GM23338 (cell line): ENCODE measurements at regions not wholly inside any gene's neighbourhood (a gene's known extent, or its start where the extent isn't known, plus 50 kb on each side); places are given as distances from the start of the nearest gene placed in this dataset.

Experiments used
- ATAC-seq: fragments of 200-7000 bp; cut with Tn5 transposase; 3 replicates; pipeline ENCODE4 v1.9.1; 2020
- DNase-seq: peaks from one replicate; pipeline ENCODE4 v3.0.0-alpha.2; 2015; ENCODE audit warnings: low spot score
- H2AFZ ChIP-seq: fragments of 200-600 bp; sonication (generic); 2 replicates; pipeline ENCODE4 v1.8.0; 2016; ENCODE audit warnings: antibody characterized with exemption, mild to moderate bottlenecking, moderate library complexity
- H3F3A ChIP-seq: fragments of 200-600 bp; sonication (generic); replicated peaks from 2 replicates; pipeline ENCODE4 v1.8.0; 2017; ENCODE audit warnings: antibody characterized with exemption, mixed run types, low read depth
- H3K27ac ChIP-seq: fragments of 200-600 bp; sonication (generic); 2 replicates; pipeline ENCODE4 v1.6.1; 2016; ENCODE audit warnings: low read depth
- H3K27me3 ChIP-seq: fragments of 200-600 bp; sonication (generic); 2 replicates; pipeline ENCODE4 v1.8.0; 2016; ENCODE audit warnings: mild to moderate bottlenecking, mixed run types, moderate library complexity; ENCODE audit not compliant: insufficient read depth
- H3K36me3 ChIP-seq: fragments of 200-600 bp; sonication (generic); 2 replicates; pipeline ENCODE4 v1.8.0; 2016; ENCODE audit warnings: mild to moderate bottlenecking; ENCODE audit not compliant: insufficient read depth
- H3K4me1 ChIP-seq: fragments of 200-600 bp; sonication (generic); 2 replicates; pipeline ENCODE4 v1.8.0; 2016; ENCODE audit warnings: mild to moderate bottlenecking, moderate library complexity; ENCODE audit not compliant: insufficient read depth
- H3K4me2 ChIP-seq: fragments of 200-600 bp; sonication (generic); 2 replicates; pipeline ENCODE4 v1.7.1; 2017; ENCODE audit warnings: mixed run types
- H3K4me3 ChIP-seq: fragments of 200-600 bp; sonication (generic); 2 replicates; pipeline ENCODE4 v1.6.1; 2016; ENCODE audit warnings: mixed run types
- H3K79me2 ChIP-seq: fragments of 200-600 bp; sonication (generic); replicated peaks from 2 replicates; pipeline ENCODE4 v1.8.0; 2017; ENCODE audit warnings: mild to moderate bottlenecking; ENCODE audit not compliant: insufficient read depth
- H3K9me2 ChIP-seq: fragments of 200-600 bp; sonication (generic); 2 replicates; pipeline ENCODE4 v1.8.0; 2017; ENCODE audit not compliant: insufficient read depth
- H4K20me1 ChIP-seq: fragments of 200-600 bp; sonication (generic); replicated peaks from 2 replicates; pipeline ENCODE4 v1.8.0; 2017; ENCODE audit warnings: mild to moderate bottlenecking; ENCODE audit not compliant: insufficient read depth
- H3K27ac Mint-ChIP-seq: 2 replicates; pipeline ENCODE4 v1.8.0; 2020; ENCODE audit warnings: inconsistent platforms, mild to moderate bottlenecking, moderate library complexity, mixed read lengths
- H3K27me3 Mint-ChIP-seq: 3 replicates; pipeline ENCODE4 v1.8.0; 2022; ENCODE audit warnings: low read depth, mild to moderate bottlenecking, moderate library complexity, mixed read lengths, inconsistent platforms; ENCODE audit not compliant: insufficient read depth, poor library complexity
- H3K36me3 Mint-ChIP-seq: 3 replicates; pipeline ENCODE4 v1.8.0; 2021; ENCODE audit warnings: low read depth, mild to moderate bottlenecking, inconsistent platforms, moderate library complexity, mixed read lengths
- H3K4me1 Mint-ChIP-seq: 3 replicates; pipeline ENCODE4 v1.8.0; 2020; ENCODE audit warnings: mild to moderate bottlenecking, inconsistent platforms, mixed read lengths
- H3K4me3 Mint-ChIP-seq: 3 replicates; pipeline ENCODE4 v1.8.0; 2021; ENCODE audit warnings: moderate library complexity, mild to moderate bottlenecking, inconsistent platforms, mixed read lengths
- H3K9me3 Mint-ChIP-seq: 3 replicates; pipeline ENCODE4 v1.8.0; 2020; ENCODE audit warnings: moderate library complexity, mild to moderate bottlenecking, inconsistent platforms, mixed read lengths
- CREB1 ChIP-seq: fragments of 250-450 bp; sonication (Bioruptor Pico); IDR thresholded peaks from 2 replicates; pipeline ENCODE4 v1.5.0; 2020; ENCODE audit warnings: low read depth, mild to moderate bottlenecking, moderate library complexity
- EZH2 ChIP-seq: fragments of 200-600 bp; sonication (generic); IDR thresholded peaks from one replicate; pipeline ENCODE4 v1.8.0; 2017; ENCODE audit warnings: antibody characterized with exemption, mild to moderate bottlenecking, low read depth; ENCODE audit not compliant: unreplicated experiment
- EZH2phosphoT487 ChIP-seq: fragments of 200-600 bp; sonication (generic); IDR thresholded peaks from one replicate; pipeline ENCODE4 v1.8.1; 2018; ENCODE audit warnings: antibody characterized with exemption; ENCODE audit not compliant: unreplicated experiment
- JUNB ChIP-seq: IDR thresholded peaks from one replicate; pipeline ENCODE4 v1.6.1; 2016; ENCODE audit warnings: antibody characterized with exemption; ENCODE audit not compliant: unreplicated experiment
- NANOG ChIP-seq: IDR thresholded peaks from 2 replicates; pipeline ENCODE4 v1.6.1; 2016; ENCODE audit warnings: antibody characterized with exemption, borderline replicate concordance
- POLR2AphosphoS5 ChIP-seq: IDR thresholded peaks from 2 replicates; pipeline ENCODE4 v1.6.1; 2016; ENCODE audit warnings: antibody characterized with exemption, low read depth
- STAT1 ChIP-seq: IDR thresholded peaks from one replicate; pipeline ENCODE4 v1.6.1; 2016; ENCODE audit warnings: antibody characterized with exemption; ENCODE audit not compliant: unreplicated experiment
- ZNF114 ChIP-seq: fragments of 250-450 bp; sonication (Bioruptor Pico); IDR thresholded peaks from 2 replicates; pipeline ENCODE4 v1.5.0; 2020; ENCODE audit warnings: mild to moderate bottlenecking, moderate library complexity
- ZNF331 ChIP-seq: fragments of 250-450 bp; sonication (Bioruptor Pico); IDR thresholded peaks from 2 replicates; pipeline ENCODE4 v1.5.0; 2020; ENCODE audit warnings: low read depth, mild to moderate bottlenecking, moderate library complexity
- TF ChIP-seq, protein P1 (sequence below), 2 experiments: fragments of 200-600 bp in 1 of 2; sonication (generic) in 1 of 2; conservative IDR thresholded peaks; 2 replicates each; pipeline versions ENCODE4 v1.5.1 to v1.6.1; 2016 to 2017; ENCODE audit warnings: antibody characterized with exemption in 2 of 2, low read depth in 2 of 2, mild to moderate bottlenecking in 2 of 2, moderate library complexity in 1 of 2
- TF ChIP-seq, protein P2 (sequence below): fragments of 250-450 bp; sonication (Bioruptor Pico); IDR thresholded peaks from 2 replicates; pipeline ENCODE4 v1.5.0; 2020; ENCODE audit warnings: mild to moderate bottlenecking, moderate library complexity

DNA sequence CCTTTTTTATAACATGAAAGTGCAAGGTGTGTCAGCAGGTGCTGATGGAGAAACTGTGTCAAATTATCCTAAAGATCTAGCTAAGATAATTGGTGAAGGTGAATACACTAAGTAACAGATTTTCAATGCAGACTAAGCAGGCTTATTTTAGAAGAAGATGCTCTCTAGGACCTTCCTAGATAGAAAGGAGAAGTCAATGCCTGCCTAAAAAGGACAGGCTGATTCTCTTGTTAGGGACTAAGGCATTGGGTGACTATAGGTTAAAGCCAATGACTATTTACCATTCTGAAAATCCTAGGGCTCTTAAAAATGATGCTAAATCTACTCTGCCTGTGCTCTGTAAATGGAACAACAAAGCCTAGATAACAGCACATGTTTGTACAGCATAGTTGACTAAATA lies 1682.4 kb downstream of the MAT2B start:
- Histone ChIP-seq H3K4me3 (no peak overlapping the region), H3K9me2 (no peaks in the 10 kb centered on the region), H3K4me2 (no peak overlapping the region), H2AFZ (no peak overlapping the region), H3K4me1 (no peaks in the 10 kb centered on the region), H4K20me1 (no peaks in the 10 kb centered on the region), H3K79me2 (no peaks in the 10 kb centered on the region), H3K27me3 (no peaks in the 10 kb centered on the region), H3K27ac (no peak overlapping the region), H3F3A (no peaks in the 10 kb centered on the region), H3K36me3 (no peaks in the 10 kb centered on the region)
- TF ChIP-seq CREB1 (CRISPR knock-in tag) (no peak), EZH2 (no peak), JUNB (no peak), POLR2AphosphoS5 (no peak)
- TF ChIP-seq, protein P1, sequence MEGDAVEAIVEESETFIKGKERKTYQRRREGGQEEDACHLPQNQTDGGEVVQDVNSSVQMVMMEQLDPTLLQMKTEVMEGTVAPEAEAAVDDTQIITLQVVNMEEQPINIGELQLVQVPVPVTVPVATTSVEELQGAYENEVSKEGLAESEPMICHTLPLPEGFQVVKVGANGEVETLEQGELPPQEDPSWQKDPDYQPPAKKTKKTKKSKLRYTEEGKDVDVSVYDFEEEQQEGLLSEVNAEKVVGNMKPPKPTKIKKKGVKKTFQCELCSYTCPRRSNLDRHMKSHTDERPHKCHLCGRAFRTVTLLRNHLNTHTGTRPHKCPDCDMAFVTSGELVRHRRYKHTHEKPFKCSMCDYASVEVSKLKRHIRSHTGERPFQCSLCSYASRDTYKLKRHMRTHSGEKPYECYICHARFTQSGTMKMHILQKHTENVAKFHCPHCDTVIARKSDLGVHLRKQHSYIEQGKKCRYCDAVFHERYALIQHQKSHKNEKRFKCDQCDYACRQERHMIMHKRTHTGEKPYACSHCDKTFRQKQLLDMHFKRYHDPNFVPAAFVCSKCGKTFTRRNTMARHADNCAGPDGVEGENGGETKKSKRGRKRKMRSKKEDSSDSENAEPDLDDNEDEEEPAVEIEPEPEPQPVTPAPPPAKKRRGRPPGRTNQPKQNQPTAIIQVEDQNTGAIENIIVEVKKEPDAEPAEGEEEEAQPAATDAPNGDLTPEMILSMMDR (conservative IDR thresholded peaks at IDR 0.05; ENCODE audit: low read depth in 2 of 2) = no peak
- Mint-ChIP-seq H3K4me1 (peaks cover 6% of the 10 kb centered on the region; the same call in 2 of the 3 replicates), H3K9me3 (peaks cover 17% of the 10 kb centered on the region), H3K27me3 (peaks cover 4% of the 10 kb centered on the region), H3K36me3 (peaks cover 10% of the 10 kb centered on the region; the same call in 2 of the 3 replicates), H3K4me3 (no peak overlapping the region), H3K27ac (no peak overlapping the region)
- ATAC-seq (no peak), DNase-seq (no peak)

DNA sequence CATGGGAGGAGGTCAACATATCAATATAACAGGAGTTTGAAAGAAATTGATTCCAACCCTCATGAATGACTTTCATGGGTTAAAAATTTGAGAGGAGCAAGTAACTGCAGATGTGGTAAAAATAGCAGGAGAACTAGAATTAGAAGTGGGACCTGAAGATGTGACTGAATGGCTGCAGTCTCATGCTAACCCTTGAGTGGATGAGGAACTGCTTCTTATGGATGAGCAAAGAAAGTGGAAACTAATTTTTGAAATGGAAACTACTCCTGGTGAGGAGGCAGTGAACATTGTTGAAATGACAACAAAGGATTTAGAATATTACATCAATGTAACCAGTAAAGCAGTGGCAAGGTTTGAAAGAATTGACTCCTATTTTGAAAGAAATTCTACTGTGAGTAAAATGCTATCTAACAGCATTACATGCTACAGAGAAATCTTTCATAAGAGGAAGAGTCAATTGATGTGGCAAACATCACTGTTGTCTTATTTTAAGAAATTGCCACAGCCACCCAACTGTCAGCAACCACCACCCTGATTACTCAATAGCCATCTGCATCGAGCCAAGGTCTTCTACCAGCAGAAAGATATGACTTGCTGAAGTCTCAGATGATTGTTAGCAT lies 1683.2 kb downstream of the MAT2B start:
- Mint-ChIP-seq H3K27me3 (peaks cover 4% of the 10 kb centered on the region), H3K27ac (no peak overlapping the region), H3K4me3 (no peak overlapping the region), H3K36me3 (peaks cover 10% of the 10 kb centered on the region; the same call in 2 of the 3 replicates), H3K9me3 (peaks cover 15% of the 10 kb centered on the region), H3K4me1 (peaks cover 6% of the 10 kb centered on the region; the same call in 2 of the 3 replicates)
- Histone ChIP-seq H3K36me3 (no peaks in the 10 kb centered on the region), H3K27ac (no peak overlapping the region), H3K4me2 (no peak overlapping the region), H3K4me3 (no peak overlapping the region), H2AFZ (no peak overlapping the region), H3K27me3 (no peaks in the 10 kb centered on the region), H3K4me1 (no peaks in the 10 kb centered on the region), H3K79me2 (no peaks in the 10 kb centered on the region), H4K20me1 (no peaks in the 10 kb centered on the region), H3K9me2 (no peaks in the 10 kb centered on the region), H3F3A (no peaks in the 10 kb centered on the region)
- ATAC-seq (no peak), DNase-seq (no peak)
- no peak for TF ChIP-seq ZNF114 (CRISPR knock-in tag)
- TF ChIP-seq CREB1 (CRISPR knock-in tag) = no peak
- TF ChIP-seq EZH2 = no peak
- TF ChIP-seq, protein P1 (conservative IDR thresholded peaks at IDR 0.05; ENCODE audit: low read depth in 2 of 2) = no peak
- no peak for TF ChIP-seq ZNF331 (CRISPR knock-in tag)
- TF ChIP-seq, protein P2, sequence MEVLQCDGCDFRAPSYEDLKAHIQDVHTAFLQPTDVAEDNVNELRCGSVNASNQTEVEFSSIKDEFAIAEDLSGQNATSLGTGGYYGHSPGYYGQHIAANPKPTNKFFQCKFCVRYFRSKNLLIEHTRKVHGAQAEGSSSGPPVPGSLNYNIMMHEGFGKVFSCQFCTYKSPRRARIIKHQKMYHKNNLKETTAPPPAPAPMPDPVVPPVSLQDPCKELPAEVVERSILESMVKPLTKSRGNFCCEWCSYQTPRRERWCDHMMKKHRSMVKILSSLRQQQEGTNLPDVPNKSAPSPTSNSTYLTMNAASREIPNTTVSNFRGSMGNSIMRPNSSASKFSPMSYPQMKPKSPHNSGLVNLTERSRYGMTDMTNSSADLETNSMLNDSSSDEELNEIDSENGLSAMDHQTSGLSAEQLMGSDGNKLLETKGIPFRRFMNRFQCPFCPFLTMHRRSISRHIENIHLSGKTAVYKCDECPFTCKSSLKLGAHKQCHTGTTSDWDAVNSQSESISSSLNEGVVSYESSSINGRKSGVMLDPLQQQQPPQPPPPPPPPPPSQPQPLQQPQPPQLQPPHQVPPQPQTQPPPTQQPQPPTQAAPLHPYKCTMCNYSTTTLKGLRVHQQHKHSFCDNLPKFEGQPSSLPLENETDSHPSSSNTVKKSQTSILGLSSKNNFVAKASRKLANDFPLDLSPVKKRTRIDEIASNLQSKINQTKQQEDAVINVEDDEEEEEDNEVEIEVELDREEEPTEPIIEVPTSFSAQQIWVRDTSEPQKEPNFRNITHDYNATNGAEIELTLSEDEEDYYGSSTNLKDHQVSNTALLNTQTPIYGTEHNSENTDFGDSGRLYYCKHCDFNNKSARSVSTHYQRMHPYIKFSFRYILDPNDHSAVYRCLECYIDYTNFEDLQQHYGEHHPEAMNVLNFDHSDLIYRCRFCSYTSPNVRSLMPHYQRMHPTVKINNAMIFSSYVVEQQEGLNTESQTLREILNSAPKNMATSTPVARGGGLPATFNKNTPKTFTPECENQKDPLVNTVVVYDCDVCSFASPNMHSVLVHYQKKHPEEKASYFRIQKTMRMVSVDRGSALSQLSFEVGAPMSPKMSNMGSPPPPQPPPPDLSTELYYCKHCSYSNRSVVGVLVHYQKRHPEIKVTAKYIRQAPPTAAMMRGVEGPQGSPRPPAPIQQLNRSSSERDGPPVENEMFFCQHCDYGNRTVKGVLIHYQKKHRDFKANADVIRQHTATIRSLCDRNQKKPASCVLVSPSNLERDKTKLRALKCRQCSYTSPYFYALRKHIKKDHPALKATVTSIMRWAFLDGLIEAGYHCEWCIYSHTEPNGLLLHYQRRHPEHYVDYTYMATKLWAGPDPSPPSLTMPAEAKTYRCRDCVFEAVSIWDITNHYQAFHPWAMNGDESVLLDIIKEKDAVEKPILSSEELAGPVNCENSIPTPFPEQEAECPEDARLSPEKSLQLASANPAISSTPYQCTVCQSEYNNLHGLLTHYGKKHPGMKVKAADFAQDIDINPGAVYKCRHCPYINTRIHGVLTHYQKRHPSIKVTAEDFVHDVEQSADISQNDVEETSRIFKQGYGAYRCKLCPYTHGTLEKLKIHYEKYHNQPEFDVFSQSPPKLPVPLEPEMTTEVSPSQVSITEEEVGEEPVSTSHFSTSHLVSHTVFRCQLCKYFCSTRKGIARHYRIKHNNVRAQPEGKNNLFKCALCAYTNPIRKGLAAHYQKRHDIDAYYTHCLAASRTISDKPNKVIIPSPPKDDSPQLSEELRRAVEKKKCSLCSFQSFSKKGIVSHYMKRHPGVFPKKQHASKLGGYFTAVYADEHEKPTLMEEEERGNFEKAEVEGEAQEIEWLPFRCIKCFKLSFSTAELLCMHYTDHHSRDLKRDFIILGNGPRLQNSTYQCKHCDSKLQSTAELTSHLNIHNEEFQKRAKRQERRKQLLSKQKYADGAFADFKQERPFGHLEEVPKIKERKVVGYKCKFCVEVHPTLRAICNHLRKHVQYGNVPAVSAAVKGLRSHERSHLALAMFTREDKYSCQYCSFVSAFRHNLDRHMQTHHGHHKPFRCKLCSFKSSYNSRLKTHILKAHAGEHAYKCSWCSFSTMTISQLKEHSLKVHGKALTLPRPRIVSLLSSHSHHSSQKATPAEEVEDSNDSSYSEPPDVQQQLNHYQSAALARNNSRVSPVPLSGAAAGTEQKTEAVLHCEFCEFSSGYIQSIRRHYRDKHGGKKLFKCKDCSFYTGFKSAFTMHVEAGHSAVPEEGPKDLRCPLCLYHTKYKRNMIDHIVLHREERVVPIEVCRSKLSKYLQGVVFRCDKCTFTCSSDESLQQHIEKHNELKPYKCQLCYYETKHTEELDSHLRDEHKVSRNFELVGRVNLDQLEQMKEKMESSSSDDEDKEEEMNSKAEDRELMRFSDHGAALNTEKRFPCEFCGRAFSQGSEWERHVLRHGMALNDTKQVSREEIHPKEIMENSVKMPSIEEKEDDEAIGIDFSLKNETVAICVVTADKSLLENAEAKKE (CRISPR knock-in tag) = no peak
- no peak for TF ChIP-seq POLR2AphosphoS5
- no peak for TF ChIP-seq STAT1
- no peak for TF ChIP-seq EZH2phosphoT487
- no peak for TF ChIP-seq NANOG
